Amygdala (tissue), 56 donors: ENCODE measurements at regions not wholly inside any gene's neighbourhood (a gene's known extent, or its start where the extent isn't known, plus 50 kb on each side); places are given as distances from the start of the nearest gene placed in this dataset.
"Not testable (repeated sequence)": the region's sequence is repeated elsewhere in the genome, so short reads cannot be mapped to it uniquely, and the experiment has no call there.

ENCODE experiments used
- DNase-seq, 56 donors: peaks; one replicate each; lab custom pipeline; 2025; lab: John Stamatoyannopoulos, UW

DNA sequence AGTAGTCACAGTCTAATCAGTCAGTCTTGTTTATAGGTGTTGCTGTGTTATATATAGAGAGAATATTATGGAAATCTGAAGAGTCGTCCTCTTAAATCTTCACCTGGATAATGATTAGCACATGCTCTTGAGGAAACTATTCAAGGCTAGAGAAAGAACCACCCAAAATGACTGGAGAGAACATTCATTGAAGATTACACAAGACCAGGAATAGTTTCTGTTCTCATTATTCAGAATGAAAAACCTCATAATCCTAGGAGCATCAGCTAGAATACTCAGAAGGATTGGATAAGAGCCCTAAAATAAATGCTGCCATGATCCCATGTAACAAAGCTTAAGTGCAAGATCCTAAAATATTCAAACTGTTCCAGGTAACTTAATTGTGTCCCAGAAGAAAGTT is 278.2 kb upstream of the PREP start:
- DNase-seq = no peak

DNA sequence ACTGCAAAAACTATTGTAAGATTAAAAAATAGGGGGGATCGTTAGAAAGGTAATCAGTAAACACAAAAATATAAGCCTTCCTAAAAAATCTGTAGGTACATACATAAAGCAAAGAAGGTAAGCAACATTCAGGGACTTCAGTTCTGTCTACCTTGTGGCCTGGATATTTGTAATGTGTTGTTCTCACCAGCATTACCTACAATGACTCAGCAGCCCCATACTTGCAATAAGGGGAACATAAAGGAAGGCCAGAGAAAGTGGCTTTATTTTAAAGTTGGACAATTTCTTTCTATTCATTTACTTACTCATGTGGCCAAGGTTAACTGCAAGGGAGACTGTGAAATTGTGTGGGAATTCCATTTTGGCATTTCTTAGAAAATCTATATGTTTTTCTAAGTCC is 277.2 kb upstream of the PREP start:
- no peak for DNase-seq

DNA sequence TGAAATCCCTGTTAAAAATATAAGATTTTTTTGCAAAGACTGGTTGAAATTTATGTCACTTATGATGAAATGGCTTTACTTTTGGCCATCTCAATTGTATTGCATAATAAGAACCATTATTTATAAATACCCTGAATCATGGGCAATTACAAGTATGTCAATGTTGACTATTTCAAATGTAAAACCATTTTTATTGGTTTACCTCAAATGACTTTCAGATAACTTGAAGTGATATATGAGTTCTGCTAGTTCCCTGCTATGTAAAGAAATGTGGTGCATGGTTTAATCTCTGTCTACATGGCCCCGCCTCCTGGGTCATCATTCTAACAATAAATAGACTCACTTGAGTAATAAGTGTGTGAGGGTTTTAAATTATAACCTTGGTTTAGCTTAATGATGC is 275.6 kb upstream of the PREP start:
- DNase-seq = no peak

DNA sequence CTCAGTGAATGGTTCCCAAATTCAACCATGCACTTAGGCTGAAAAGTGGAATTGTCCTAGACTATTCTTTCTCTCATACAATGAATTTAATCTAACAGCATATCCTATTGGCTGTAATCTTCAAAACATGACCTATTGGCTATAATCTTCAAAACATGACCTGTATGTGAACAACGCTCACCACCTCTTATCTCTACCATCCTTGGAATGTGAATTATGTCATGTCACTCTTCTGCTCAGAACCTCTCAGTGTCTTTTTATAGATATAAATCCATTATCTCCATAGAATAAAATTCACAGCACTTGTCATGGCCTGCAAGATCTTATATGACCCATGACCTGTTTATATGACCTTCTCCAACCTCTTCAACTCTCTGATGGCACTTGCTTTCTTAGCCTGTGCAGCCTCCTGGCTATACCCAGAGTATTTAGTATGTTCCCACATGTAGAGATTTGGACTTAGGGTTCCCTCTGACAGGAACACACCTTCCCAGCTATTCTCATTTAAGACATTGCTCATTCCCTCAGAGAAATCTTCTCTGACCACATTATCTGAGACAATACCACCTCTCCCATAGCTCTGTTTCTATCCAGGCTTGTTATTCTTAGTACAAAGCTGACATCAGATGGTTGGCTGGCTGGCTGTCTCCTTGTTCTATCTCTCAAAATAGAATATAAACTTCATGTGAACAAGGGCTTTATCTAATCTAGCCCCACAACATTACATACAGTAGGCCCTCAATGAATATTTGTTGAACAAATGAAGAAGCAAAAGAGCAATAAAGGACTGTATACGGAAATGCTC is 275.0 kb upstream of the PREP start:
- DNase-seq = no peak

DNA sequence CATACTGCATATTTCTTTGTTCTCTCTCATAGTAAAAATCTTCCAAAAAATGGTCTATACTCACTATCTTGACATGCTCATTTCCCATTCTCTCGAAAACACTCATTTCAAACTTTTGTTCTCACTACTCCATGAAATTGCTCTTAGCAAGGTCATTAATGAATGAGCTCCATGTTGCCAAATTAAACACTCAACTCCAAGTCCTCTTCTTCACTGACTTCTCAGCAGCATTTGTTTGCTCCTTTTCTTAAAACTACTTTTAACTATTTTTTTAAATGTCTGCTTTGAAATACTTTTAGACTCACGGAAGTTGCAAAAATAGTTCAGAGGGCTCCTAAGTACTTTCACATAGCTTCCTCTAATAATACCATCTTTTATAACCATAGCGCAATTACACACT is 274.0 kb upstream of the PREP start:
- DNase-seq = no peak

DNA sequence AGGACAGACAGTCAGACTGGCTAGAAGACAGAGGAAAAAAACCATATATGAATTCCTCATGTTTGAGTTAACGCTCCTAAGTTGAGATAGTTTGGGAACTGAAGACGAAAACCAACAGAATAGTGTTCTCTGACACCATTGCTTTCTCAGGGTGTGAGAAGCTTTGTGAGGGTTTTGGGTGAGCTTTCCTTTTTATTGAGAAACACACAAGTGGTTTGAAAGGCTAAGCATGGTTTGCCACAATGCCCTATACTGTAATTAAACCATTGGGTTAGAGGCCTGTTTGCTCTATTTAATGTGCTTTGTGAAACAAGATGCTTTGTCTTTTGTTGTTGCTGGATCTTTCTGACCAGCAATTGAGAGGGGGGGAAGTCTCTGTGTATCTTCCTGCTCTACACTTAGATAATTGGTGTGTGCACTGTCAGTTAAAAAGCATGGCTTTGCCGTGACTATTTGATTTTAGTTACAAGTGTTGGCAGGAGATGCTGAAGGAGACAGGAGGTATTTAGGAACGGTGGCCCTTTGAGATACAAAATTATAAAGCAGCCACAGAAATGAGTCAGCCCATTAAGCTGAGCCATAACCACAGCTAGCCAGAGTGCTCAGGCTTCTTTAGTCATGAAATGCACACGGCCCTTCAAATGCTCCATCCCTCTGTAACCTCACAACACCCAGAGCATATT is 273.0 kb upstream of the PREP start:
- no peak for DNase-seq

DNA sequence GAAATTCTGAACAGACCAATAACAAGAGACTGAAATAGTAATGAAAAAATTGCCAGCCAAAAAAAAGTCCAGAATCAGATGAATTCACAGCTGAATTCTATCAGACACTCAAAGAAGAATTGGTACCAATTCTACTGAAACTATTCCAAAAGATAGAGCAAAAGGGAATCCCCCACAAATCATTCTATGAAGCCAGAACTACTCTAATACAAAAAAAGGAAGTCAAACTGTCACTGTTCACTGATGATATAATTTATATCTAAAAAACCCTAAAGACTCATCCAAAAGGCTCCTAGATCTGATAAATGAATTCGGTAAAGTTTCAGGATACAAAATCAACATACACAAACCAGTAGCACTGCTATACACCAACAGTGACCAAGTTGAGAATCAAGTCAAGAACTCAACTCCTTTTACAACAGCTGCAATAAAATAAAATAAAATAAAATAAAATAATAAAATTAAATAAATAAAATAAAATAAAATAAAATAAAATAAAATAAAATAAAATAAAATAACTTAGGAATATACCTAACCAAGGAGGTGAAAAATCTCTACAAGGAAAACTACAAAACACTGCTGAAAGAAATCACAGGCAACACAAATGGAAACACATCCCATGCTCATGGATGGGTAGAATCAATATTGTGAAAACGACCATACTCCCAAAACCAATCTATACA is 270.1 kb upstream of the PREP start:
- DNase-seq = not testable (repeated sequence)

DNA sequence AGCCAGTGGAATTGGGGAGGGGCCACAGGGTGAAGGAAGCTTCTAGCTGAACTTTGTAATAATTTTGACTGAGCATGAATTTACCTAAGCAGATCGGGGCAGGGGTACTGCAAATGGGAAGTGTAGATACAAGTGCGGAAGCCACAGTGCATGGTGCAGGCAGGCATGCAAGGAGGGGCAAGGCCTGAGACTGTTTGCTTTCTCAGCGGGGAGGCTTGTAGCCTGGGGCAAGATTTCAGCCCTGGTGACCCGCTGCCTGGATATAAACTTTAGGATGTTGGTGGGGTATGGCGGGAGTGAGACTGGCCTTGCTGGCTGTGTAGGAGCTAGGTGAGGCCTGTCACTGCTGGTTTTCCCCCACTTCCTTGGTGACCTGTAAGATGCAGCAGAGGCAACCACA is 266.4 kb upstream of the PREP start:
- DNase-seq = no peak

DNA sequence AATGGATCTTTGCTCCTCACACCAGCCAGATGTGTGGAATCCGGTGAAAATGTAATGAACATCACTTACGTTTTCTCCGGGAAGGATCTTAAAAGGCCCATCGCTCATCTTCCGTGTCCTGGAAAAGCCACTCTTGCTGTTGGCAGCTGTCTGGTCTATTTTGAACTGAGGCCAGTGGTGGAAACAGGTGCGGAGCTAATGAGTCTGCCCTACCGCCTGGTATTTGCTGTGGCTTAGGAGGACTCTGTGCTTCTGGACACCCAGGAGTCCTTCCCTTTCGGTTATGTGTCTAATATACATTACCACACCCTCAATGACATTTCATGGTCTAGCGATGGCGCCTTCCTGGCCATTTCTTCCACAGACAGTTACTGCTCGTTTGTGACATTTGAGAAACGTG is 264.2 kb upstream of the PREP start:
- no peak for DNase-seq

DNA sequence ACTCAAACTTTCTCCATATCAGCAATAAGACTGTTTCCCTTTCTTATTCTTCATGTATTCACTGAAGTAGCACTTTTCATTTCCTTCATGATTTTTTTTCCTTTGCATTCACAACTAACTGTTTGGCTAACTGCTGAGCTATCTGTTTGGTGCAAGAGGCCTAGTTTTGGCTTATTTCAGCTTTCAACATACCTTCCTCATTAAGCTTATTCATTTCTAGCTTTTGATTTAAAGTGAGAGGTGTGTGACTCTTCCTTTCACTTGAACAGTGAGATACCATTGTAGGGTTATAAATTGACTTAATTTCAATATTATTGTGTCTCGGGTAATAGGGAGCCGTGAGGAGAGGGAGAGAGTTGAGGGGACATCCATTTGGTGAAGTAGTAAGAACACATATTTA is 262.0 kb upstream of the PREP start:
- DNase-seq = no peak

DNA sequence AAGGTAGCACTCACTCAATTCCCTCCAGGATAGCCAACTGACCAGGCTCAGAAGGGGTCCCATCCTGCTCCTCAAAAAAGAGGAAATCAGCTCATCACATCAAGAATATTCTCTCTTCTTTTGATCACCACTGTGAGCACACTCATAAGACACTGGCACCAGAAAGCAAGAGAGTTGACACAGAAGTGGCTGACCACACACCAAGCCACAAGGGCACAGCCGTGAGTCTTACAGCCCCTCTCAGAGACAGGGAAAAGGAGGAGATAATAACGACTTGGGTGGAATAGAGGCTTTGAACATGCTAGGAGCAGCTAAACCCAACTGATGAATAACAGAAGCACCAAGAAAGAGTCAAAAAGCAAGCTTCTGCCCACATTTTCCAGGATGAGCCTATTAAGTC is 249.1 kb upstream of the PREP start:
- DNase-seq = no peak

DNA sequence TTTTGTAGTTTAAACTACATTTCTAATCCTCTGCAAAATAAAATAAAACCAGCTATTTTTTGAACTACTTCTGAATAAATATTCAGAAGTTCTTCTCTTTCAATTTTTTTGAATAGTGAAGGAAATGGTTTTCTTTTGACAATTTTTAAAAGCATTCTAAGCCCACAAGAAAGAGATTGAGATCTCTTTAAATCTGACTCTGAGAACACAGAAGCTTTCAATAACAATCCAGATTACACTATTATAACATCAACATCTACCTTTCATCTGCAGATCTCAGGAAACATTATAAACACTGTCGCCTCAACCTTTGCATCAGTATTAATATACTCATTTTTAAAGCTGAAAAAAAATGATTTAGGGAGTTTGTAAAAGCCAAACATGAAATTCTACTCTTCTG is 247.5 kb upstream of the PREP start:
- no peak for DNase-seq

DNA sequence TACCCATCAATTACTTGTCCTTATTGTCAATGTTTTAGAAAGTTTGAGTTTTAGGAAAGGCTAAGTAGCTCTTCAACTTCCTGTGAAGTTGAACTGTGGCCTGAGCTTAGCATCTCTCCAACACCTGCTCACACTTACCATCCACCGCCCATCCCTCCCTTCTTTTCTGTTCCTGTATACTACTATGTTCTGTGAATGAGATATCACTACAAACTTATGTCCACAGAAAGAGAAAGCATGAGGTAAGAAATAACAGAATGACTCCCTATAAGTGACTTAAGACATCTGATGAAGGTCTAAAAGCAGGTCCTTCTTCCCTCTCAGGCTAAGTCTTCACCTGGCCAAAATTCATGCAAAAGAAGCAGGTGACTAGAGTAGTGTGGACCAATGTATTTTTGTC is 246.3 kb upstream of the PREP start:
- no peak for DNase-seq

DNA sequence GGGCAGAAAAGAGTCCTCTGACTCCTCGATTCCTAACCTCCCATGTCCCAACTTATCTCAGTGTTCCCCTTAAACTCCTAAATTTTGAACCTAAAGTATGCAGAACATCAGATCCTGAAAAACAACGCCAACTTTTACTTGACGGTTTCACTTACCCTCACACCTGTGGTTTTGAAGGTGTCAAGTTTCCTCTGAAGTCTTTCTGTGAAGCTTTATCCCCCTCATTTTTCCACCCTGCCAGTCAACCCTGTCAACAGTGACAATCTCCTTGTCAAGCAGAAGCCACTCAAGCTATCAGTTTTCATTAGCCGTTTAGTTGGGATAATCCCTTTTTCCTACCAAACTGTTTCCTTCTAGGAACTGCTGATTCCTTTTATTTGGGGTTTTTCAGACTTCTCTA is 245.4 kb upstream of the PREP start:
- DNase-seq = no peak

DNA sequence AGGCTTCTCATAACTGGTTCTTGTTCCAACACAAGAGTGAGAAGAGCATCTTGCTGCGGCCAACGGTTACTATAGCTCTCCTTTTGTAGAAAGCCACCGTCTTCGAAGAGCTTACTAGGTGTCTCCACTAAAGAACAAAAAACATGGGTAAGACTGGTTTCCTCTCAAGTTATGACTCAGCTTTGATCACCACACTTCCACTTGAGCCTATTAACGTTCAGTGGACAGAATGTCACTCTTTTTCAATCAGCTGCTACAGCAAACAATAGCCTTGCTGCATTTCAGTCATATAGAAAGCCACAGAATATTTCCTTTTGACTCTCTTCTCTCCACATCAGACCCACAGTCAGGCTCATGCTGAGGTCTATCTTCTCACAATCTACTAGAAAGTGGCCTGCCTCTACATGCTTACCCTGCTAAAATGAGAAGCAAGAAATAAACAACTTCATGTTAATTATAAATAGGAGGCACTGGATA is 243.5 kb upstream of the PREP start:
- no peak for DNase-seq

DNA sequence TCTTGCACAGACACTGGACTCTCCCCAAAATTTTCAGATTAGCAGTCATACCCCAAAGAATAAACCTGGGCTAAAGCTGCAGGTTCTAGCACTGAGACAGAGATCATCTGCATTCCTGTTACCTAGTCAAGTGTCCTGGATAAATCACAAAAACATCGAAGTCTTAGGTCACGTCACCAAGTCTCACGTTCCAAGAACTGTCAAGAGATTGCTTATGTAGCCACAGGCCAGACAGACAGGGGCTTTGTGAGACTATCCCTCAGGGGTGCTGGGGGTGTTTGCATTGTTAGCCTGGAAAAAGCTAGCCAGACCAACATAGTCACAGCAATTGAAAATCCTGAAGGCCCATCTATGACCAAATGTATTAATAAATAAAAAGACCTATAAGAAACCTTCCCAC is 243.1 kb upstream of the PREP start:
- DNase-seq = no peak

DNA sequence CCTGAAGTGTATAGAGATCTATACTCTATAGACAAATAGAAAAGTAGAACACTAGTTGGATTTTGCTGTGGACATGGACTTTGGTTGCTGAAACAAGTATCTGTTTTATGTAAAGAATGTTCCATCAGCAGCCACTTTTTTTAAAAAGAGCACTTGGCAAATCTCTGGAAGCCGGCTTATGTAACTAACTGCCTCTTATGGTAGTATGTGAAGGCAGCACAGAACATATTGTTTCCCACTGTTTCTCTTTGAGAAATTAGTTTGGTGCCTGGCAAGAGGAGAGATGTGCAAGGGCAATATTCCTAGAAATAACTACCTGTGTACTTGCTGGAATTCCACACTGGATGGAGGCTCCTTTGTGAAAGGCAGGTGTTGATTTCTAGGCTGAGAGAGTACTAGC is 242.3 kb upstream of the PREP start:
- DNase-seq = no peak

DNA sequence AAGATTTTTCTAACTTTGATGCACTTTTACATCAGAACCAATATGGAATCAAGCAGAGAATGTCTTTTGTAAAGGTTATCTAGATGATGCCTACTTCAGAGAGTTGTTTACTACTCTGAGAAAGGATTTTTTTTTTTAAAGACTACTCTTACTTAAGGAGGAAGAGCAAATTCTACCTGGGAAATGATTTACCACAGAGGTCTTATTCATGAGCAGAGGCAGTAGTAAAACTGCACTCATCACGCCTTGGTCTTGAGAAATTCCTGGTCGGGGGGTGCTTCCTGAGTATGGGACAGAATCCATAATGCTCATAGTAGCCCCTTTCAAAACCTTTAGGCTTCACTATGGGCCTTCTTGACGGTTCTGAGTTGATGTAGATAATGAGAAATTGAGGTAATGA is 241.8 kb upstream of the PREP start:
- DNase-seq = no peak

DNA sequence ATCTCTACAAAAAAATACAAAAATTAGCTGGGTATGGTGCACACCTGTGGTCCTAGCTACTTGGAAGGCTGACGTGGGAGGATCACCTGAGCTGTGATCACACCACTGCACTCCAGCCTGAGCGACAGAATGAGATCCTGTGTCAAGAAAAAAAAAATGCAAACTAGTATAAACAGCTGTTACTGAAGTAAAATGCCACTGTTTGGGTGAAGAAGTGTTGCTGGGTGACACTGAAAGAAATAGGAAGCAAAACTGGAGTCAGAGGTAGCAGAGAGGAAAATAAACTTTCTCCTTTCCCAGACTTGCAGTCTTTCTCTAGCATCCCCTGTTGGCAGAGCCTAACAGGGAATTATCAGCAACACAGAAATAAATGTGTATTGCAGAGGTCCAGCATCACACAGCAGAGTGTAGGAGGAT is 241.2 kb upstream of the PREP start:
- no peak for DNase-seq

DNA sequence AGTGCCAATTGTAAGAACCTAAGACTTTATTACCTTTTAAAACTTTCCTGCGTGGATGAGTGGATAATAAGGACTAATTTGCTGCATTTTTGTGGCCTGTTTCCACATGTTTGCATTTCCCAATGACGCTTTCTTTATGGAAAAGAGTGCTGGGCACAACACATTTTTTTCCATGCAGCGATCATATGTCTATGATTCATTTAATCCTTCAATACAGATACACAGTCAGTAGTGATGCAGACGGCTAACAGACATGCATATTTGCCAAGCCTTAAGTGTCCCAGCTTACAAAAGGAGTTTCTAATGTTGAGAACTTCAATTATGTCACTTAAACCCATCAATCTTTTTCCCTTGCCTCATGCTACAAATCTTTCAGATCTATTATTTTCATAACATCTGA is 239.8 kb upstream of the PREP start:
- DNase-seq = no peak

DNA sequence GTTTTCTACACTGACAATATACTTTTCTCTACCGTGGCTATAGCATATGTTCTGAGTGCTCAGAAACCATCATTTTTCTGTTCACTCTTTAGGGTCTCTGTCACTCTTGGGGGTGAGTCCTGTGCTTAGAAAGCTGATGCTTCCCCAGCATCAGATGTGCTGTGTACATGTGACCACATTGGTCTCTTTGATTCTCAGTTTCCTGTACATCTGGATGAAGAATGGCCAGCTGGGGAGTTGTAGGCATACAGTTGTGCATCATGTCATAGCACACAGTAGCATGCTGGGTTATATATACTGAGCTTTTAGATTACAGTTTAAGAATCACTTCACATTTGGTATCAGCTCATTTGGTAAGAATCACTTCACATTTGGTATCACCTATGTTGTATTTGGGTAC is 238.6 kb upstream of the PREP start:
- DNase-seq = no peak

DNA sequence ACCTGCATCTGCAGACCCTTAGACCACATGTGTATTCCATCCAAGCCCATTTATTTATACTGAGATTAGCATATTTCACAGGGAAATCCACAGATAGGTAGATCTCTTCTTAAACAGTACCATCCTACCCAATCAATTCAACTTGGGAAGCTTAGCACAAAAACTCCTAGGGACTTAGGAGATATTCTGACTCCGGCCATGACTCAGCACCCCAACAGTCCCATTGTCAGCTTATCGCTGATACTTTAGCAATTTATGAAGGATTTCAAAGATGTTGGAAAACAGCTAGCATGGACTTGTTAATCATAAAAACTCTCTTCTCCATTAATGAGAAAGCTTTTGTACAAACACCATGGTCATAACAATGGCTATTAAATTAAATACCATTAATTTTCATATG is 236.2 kb upstream of the PREP start:
- DNase-seq = no peak
